HG02798 (cell line): ENCODE measurements at regions not wholly inside any gene's neighbourhood (a gene's known extent, or its start where the extent isn't known, plus 50 kb on each side); places are given as distances from the start of the nearest gene placed in this dataset.

Experiments used
- ATAC-seq: cut with Tn5 transposase; IDR thresholded peaks from one replicate; pipeline ENCODE4 v1.9.1; 2021; ENCODE audit warnings: mild to moderate bottlenecking; ENCODE audit not compliant: unreplicated experiment, poor library complexity

DNA sequence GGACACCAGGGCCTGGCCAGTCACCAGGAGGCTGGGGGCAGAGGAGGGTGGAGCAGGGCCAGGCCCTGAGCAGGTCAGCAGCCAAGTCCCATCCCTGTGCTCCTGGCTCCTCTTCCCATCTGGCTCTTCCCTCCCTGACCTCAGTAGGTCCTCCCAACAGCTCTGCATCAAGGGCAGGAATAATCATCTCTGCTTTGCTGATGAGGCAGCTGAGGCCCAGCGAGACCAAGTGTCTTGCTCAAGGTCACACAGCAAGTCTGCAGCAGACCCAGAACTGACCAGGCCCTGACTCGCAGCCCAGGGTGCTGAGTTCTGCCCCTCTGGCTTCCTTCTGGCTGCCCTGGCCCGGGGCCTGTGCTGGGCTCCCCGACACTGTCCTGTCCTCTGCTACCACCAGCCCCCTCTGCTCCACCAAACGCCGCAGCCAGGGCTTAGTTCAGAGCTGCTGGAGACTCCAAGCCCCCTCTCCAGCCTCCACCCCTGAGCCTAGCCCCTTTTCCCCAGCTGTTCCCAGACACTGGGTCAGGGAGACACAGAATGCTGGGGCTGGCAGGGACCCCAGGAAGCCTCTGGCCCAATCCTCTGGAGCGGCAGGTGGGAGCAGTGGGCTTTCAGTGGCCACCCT, 224.9 kb downstream of the PTPRU start:
- no peak for ATAC-seq

DNA sequence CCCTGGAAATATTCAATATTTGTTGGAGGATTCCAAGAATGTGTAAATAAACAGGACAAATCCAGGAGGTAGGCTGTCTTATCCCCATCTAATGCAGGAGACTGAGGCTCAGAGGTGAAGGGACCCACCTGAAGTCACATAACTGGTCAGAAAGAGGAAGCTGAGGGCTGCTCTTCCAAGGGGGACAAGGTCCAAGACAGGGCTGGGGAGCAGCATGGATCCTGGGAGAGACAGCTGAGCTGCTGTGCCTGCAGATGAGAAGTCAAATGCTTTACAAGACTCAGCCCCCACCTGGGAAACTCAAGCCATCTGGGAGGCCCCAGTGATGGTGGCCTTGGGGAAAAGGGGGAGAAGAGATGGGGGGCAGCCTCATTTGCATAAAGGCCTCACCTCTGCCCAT, 224.4 kb downstream of the PTPRU start:
- no peak for ATAC-seq

DNA sequence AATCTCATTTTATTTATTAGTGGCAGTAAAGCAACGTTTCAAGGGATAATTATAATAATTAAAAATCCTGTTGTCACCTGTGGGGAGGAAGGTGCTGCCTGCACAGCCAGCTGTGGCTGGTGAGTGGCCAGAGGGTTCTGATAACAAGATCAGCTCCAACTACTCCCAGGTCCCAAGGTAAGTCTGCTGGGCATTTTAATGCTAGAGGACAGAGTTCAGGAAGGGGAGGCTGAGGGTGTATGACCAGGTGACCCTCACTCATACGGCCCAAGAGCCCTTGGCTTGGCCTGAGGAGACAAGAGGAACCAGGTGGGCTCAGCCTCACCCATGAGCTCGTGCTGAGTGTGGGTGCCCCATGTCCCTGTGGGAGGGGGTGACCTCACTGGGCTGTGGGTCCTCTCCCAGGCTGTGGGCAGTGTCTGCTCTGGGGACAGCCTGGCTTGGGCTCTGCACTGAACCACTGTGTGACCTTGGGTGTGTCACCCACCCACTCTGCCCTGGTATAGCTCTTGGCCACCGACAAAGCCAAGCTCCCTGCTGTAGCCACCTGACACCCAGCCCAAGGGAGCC, 223.8 kb downstream of the PTPRU start:
- ATAC-seq, result no peak

DNA sequence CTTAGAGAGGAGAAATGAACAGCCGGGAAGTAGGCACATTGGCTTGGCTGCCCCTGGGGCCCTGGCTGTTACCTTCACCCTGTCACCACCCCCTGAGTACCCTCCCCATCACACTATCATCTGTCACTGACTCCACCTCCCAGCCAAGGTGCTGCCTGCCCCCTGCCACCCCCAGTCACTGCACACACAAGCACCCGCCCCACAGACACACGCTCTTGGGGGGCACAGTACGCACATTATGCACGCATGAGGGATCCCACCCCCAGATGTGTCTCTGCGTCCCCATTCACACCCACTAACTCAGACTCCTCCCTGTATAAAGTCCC, 223.3 kb downstream of the PTPRU start:
- no peak for ATAC-seq

DNA sequence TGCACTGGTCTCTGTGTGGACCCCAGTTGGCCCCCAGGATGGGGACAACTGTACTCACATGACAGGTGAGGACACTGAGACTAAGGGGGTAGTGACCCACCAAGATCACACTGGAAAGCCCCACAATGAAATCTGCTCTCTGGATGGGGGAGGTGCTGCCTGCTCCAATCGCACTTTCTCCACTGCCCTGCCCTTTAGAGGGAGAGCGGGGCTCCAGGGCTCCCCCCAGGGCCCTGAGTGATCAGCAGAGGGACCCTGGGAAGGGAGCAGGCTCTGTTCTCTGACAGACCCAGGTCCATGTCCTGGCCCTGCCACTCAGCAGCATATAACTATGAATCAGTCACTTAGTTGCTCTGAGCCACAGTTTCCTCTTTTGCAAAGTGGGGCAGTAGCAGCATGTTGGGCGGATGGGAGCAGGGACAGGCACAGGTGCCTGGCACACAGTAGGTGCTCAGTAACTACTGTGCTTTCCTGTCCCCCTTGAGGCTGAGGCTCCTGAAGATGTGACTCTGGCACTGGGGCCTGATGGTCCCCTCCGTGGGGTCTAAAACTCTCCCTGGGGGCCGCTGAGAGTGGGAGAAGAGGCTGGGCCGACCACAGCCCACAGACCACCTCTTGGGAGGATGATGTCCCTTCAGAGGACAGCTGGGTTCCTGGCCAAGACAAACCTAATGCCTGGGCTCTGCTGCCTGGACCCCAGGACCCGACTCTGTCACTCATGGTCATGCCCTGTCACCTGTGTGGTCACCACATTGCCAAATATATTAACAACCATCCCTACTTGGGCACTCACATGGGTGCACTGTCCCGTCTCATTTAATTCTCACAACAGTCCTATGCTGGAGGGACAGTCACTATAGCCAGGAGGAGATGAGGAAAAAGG, 222.7 kb downstream of the PTPRU start:
- ATAC-seq, result no peak

DNA sequence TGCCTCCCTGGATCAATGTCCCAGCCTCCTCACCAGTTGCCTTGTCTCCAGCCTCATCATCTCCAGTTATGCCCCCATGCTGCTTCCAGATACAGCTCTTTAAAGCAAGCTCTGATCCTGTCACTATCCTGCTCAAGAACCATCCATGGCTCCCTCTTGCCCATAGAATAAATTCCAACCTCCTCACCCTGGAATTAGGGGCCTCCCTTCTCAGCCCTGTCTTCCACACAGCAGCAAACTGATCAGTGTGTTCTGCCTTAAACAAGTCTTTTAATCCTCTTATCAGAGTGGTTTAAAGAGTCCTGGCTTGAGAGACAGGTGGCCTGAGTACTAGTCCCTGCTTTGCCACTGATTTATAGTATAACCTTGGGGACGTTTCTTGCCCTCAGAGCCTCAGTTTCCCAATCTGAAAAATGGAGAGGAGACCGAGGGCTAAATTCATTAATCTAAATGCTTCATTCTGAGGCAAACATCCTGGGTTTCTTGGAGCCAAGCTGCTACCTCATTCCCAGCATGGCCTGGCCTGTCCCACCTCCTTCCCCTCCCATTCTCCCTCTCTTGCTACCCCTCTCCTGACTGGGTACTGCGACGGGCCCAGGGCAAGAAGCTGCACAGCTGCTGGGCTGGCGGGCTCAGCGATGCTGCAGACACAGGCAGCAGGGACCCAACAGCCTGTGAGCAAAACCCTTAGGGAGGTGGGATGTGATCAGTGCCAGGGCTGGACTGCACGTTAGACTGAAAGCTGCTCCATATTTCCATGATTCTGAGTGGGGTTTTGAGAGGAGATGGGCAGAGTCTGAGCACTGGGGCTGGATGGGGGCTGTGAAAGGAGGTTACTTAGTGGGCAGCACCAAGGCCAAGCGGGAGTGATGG, 221.4 kb downstream of the PTPRU start:
- ATAC-seq, result no peak

DNA sequence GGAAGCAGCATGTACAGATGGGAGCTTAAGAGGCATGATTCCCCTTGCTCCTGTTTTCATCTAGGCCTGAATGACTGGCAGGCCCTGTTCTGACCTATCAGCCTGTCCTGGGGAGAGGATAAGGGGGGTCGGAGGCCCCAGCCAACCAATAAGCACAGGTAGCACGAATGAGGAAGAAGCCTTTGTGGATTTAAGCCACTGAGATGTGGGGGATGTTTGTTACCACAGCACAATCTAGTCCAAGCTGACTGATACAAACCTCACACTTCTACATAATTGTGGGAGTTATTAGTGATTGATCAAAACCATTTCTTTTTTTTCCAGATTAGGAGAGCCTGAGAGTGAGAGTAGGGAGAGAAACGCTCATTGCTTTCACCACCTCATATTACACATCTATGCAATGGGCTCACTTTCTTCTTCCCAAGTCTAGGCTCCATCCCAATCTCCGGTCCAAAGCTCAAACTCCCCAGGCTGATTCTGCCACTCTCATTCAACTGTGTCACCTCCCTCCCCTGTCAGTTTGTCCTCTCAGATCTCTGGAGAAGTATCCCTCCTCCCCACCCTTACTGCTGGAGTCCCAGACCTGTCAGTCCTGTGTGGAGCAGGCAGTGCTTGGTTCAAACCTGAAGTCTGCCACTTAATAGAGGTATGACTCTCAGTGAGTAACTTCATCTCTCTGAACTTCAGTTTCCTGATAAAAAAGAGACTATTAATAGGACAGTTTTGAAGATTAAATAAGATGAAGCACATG, 220.5 kb downstream of the PTPRU start:
- ATAC-seq, result no peak

DNA sequence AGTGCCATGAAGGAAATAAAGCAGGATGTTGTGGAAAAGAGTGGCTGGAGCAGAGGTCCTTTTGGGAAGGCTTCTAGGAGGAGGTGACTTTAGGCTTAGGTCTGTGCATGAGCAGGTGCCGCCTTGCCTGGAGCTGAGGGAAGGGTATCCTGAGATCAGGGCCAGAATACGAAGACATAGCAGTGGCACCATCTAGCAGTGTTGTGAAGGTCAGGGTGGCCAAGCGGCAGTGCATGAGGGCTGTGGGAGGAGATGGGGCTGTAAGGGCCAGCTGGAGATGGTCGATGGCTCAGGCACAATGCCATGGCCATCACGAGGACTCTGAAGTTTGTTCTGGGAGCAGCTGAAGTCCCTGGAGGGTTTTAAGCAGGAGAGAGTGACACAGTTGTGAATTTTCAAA, 219.5 kb downstream of the PTPRU start:
- ATAC-seq, result no peak

DNA sequence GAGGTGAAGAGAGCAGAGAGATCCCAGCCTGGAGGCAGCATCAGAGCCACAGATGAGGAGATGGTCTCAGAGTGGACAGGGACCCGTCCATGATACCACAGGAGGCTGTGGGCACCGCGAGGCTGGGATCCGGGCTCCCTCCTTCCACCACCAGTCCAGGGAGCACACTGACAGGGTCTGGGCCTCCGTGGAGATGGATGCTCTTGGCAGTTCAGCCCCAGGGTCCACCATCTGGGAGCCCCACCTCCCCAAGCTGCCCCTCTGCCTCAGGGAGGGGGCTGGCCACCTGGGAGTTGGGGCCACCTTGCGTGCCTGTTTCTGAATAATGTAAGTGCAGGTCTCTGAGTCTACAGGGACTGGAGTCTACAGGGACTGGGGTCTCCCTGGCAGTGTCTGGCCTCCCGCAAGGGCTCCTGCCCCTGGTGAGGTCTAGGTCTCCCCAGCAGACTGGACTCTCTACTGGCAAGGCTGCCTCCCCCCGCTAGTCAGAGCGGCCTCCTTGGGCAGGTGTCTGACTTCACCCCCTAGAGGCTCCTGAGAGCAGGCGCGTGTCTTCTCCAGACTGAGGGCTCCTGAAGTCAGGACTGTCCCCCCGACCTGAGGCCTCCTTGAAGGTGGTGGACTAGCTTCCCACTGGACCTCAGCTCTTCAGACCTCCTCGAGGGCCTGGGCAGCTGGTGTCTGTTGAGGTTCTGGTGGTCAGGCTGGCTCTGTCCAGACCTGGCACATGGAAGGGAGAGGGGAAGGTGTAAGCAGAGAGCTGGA, 218.5 kb downstream of the PTPRU start:
- ATAC-seq, result no peak

DNA sequence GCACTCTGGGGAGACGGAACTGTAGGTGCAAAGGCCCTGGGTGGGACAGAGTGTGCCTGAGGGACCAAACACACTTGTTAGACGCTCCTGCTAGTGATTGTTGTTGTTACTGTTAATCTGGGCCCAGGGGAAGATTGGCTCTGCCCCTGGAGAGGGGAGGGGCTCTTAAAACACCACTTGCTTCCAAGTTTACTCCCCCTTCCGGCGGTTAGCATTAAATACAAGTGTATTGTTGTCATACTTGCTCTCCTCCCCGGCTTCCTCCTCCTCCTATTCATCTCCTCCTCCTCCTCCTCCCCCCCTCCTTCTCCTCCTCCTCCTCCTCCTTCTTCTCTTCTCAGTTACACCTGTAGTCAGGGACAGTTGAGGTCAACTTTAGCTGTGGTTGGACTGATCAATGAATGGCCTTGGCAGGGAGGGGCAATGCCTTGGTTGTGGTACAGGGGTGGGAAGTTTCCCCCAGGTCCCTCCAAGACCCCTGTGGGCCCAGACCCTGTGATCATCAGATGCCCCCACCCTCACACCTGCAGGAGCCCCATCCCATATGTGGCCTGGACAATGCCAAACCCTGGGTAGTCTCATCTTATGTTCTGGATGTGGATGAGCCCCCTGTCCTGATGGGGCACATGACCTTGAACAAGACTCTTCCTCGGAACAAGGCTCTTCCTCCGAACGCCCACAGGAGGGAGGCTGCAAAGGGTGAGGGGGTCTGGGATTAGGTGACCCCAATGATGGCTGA, 217.3 kb downstream of the PTPRU start:
- ATAC-seq, result no peak

DNA sequence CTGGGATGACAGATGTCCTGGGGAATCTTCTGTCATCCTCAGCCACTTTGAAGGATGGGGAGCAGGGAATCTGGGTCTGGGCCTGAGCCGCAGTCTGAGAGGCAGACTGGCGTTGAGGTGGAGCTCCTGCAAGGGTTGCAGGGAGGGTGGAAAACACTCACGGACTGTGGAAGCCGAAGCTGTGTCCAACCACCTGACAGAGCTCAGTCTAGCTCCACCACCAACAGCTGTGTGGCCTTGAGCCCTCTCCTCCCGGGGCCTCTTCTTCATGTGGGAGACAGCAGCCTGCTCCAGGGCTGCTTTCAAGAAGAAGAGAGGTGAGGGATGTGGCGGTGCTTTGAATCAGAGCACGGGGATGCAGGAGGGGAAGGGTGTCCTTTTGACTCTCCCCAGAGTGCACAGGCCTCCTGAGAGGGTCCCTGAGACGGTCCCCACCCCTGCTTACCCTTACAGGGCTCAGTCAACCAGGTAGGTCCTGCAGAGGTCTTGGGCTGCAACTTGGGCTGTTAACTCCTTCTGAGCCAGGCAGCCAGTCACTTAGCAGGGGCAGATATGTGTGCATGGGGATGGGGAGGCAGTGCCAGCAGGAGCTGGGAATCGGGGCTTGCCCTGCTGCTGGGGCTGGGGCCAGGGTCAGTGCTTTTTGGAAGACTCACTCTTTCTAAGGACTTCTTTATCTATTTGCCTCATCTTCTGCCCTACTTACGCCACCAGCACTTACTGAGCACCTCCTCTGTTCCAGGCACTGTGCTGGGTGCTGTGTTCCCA, 216.3 kb downstream of the PTPRU start:
- ATAC-seq, result no peak

DNA sequence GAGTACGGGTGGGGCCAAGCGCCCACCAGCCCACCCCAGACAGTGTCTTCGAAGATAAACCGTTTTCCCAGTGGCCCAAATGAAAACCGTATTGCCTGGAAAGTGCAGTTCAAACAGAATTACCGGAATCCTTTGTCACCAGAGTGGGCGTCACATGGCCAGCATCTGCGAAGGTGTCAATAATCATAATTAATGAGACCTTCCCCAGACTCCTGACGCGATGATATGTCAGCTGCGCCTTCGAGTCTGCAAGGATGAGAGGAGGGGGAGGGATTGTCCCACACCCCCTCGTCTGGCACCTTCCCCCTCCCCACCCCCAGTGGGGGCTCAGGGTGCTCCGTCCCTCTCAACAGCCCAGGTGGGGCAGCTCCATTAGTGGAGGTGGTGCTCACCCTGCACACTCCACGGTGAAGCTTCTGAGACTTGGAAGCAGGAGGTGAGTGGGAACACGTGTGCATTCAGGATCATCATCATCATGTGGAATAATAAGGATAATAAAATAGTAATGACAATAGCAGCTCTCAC, 215.1 kb downstream of the PTPRU start:
- no peak for ATAC-seq

DNA sequence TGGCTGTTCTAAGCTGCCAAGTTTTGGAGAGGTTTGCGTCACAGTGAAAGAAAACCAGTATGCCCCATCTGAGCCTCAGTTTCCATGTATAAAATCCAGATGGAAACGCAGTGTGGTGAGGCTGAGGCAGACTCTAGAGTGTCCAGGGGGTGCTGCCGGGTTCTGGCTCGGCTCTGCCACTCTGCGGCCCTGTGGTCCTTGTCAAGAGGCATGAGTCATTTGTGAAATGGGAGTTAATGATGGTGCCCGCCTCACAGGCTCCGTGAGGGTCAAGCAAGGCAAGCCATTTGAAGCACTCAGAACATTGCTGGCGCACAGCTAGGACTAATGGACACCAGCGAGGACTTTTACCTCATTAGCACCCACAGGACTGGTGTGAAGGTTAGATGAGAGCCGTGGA, 214.3 kb downstream of the PTPRU start:
- ATAC-seq, result no peak

DNA sequence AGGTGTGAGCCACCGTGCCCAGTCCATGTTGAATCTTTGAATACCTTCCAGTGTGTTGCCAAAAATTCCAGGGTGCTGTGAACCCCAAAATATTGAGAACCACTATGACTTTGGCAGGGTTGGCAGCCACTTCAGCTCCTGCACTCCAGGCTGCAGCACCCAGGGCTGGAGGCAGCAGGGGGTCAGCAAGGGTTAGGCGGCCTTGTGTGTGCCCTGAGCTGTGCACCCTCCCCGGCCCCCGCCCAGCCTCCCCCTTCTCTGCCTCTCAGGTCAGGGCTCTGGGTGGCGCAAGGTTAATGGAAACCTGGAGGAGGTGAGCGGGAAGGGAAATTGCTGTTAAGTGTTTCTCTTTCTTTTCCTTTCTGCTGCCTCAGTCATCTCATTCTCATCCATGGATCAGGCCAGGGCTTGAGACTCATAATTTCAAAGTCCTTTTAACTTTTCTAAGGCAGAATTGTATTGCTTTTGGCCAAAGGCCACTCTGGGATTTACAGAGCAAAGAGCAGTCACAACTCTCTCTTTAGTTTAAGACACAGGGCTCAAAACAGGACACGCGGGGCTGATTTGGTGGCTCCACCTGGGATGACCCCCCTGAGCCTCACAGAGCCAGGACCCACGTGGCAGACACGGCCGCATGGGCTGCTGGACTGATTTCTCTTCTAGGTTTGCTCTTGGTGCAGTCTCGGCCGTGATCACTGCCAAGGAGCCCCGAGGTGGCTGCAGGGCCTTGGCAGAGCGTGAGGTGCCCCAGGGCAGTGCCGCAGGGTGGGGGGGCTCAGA, 212.3 kb downstream of the PTPRU start:
- ATAC-seq, result no peak

DNA sequence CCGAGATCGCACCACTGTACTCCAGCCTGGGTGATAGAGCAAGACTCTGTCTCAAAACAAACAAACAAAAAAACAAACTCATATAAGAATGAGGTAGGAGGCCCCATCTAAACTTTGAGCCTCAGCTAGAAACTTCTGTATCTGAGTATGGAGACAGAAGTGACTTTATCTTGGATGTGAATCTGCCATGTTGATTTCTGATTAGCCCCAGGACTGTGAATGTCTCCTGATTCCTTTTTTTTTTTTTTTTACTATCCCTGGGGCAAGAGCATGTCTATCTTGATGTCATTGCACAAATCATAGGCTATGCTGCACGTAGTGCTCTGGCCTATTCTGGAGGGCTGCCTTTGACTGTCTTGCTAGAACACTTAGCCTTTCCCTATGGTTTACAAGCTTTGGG, 211.0 kb downstream of the PTPRU start:
- no peak for ATAC-seq

DNA sequence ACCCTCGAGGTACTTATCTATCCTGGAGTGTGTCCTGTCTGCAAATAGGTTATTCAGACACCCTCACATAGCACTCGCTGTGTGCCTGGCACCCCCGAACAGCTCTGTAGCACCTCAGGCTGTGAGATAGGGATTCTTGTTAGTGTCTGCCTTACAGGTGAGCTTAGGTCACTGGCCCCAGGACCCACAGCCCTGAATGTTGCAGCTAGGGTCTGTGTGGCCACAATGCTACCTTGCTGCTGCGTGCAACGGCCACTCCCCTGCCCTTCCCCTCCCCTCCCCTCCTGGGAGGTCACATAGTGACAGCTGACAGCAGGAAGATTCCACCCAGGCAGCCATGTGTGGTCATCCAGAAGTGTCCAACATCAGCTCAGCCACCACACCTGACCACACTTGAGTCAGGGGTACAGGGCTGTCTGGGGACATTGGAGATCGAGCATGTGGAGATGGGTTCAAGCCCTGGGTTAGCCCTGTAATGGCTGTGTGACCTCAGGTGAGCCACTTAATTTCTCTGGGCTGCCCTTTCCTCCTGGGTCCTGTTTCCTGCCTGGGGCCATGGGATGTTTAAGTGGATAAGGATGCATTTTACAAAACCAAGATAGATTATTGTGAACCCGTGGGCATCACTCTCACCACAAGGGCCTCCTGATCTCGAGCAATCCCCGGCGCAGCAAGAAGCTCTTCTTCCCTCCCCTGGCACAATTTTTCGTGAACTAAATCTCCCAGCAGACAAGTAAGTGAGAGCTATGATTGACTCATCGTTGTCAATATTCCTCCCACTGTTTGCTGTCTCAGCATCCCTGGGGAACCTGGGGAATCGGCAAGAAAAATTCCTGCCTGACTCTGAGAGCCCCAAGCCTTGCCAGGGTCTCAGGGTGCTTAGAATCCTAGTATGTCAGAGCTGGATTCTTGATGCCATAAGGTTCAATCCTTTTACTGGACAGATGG, 208.7 kb downstream of the PTPRU start:
- ATAC-seq, result no peak
